ENCODE measurements at regions not wholly inside any gene's neighbourhood (a gene's known extent, or its start where the extent isn't known, plus 50 kb on each side); places are given as distances from the start of the nearest gene placed in this dataset.

GRCh38 chr9:80177949-80178480 lies 606.2 kb downstream of the TLE4 start:
- DNase-seq (ENCODE audit: low spot score, unreplicated experiment): no peak
- TF ChIP-seq CTCF (IDR thresholded peaks at IDR 0.05; ENCODE audit: unreplicated experiment): no peak
- peaks cover 16% of the 10 kb centered on the region for H3K9me3 Mint-ChIP-seq (ENCODE audit: low read depth)

GRCh38 chr9:80175286-80176150 lies 603.8 kb downstream of the TLE4 start:
- Mint-ChIP-seq H3K36me3 (ENCODE audit: insufficient read depth) (peaks cover 2% of the 10 kb centered on the region), H3K9me3 (ENCODE audit: low read depth) (peaks cover 14% of the 10 kb centered on the region), H3K27ac (no peak overlapping the region), H3K4me1 (ENCODE audit: low read depth) (no peaks in the 10 kb centered on the region), H3K27me3 (no peaks in the 10 kb centered on the region), H3K4me3 (ENCODE audit: low read depth) (no peak overlapping the region)
- no peak for DNase-seq (ENCODE audit: low spot score, unreplicated experiment)
- TF ChIP-seq CTCF (IDR thresholded peaks at IDR 0.05; ENCODE audit: unreplicated experiment): peak; percentile 82

More at GRCh38 chr9:80177949-80178480, 606.2 kb downstream of the TLE4 start:
- Mint-ChIP-seq H3K4me1 (ENCODE audit: low read depth) (no peaks in the 10 kb centered on the region), H3K27me3 (no peaks in the 10 kb centered on the region), H3K27ac (no peak overlapping the region), H3K36me3 (ENCODE audit: insufficient read depth) (peaks cover 2% of the 10 kb centered on the region), H3K4me3 (ENCODE audit: low read depth) (no peak overlapping the region)

DNA sequence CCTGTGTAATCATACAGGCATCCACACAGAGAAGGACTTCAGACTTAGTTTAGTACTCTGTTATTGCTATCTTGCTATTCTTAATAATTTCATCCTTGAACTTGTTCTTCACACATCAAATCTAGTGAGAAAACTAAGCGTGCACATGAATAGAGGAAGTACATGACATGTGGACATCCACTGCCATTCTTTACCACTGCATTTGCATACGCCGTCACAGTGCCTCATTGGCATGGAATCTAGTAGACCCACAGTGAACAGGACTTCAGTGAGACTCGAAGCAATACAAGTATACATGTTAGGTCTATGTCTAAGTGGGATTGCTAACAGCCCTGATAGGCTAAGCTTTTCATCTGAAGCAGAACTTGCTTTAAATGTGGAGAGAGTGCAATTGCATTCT lies 592.1 kb downstream of the TLE4 start:
- DNase-seq (ENCODE audit: low spot score, unreplicated experiment): no peak
- peaks cover 3% of the 10 kb centered on the region for H3K4me1 Mint-ChIP-seq (ENCODE audit: low read depth)
- H3K27me3 Mint-ChIP-seq: peaks cover 3% of the 10 kb centered on the region
- H3K9me3 Mint-ChIP-seq (ENCODE audit: low read depth): no peaks in the 10 kb centered on the region
- no peak overlapping the region for H3K4me3 Mint-ChIP-seq (ENCODE audit: low read depth)
- H3K36me3 Mint-ChIP-seq (ENCODE audit: insufficient read depth): no peaks in the 10 kb centered on the region
- no peak overlapping the region for H3K27ac Mint-ChIP-seq
- no peak for TF ChIP-seq CTCF (IDR thresholded peaks at IDR 0.05; ENCODE audit: unreplicated experiment)

GRCh38 chr9:80158554-80159170 lies 586.9 kb downstream of the TLE4 start:
- Mint-ChIP-seq H3K4me1 (ENCODE audit: low read depth) (peaks cover 22% of the 10 kb centered on the region), H3K27me3 (no peaks in the 10 kb centered on the region), H3K9me3 (ENCODE audit: low read depth) (peaks cover under 1% of the 10 kb centered on the region), H3K27ac (no peak overlapping the region), H3K36me3 (ENCODE audit: insufficient read depth) (no peaks in the 10 kb centered on the region), H3K4me3 (ENCODE audit: low read depth) (no peak overlapping the region)
- no peak for DNase-seq (ENCODE audit: low spot score, unreplicated experiment)
- no peak for TF ChIP-seq CTCF (IDR thresholded peaks at IDR 0.05; ENCODE audit: unreplicated experiment)

GRCh38 chr9:80158131-80158530 lies 586.4 kb downstream of the TLE4 start:
- Mint-ChIP-seq H3K4me1 (ENCODE audit: low read depth) (peaks cover 22% of the 10 kb centered on the region), H3K4me3 (ENCODE audit: low read depth) (no peak overlapping the region)

More at GRCh38 chr9:80158131-80158530, 586.4 kb downstream of the TLE4 start:
- Mint-ChIP-seq H3K36me3 (ENCODE audit: insufficient read depth) (no peaks in the 10 kb centered on the region), H3K27ac (no peak overlapping the region), H3K9me3 (ENCODE audit: low read depth) (peaks cover 4% of the 10 kb centered on the region), H3K27me3 (no peaks in the 10 kb centered on the region)
- TF ChIP-seq CTCF (IDR thresholded peaks at IDR 0.05; ENCODE audit: unreplicated experiment): no peak
- DNase-seq (ENCODE audit: low spot score, unreplicated experiment): no peak

Measured in progenitor cell of endocrine pancreas (in vitro differentiated cells).